GM13977 (cell line): ENCODE measurements at regions not wholly inside any gene's neighbourhood (a gene's known extent, or its start where the extent isn't known, plus 50 kb on each side); places are given as distances from the start of the nearest gene placed in this dataset.

Source experiments
- DNase-seq: peaks from one replicate; pipeline ENCODE4 v3.0.0; 2012; ENCODE audit warnings: low spot score
- CTCF ChIP-seq: IDR thresholded peaks from 2 replicates; pipeline ENCODE4 v1.5.1; 2012; ENCODE audit warnings: mild to moderate bottlenecking, control low read depth; ENCODE audit not compliant: insufficient read depth; ENCODE audit errors: extremely low read depth, missing control alignments
- in situ Hi-C: fragments of 300-500 bp; cut with MboI; formaldehyde crosslinking; loops from one replicate; pipeline ENCODE4 v1.12.0; 2022; ENCODE audit warnings: low sequenced_read_pairs, low pct_unique_long_range_greater_than_20kb, mixed read lengths, inconsistent platforms; ENCODE audit not compliant: unreplicated experiment

GRCh38 chr3:31252216-31253185, 280.2 kb upstream of the STT3B start:
- in situ Hi-C loops = no loop called here
- TF ChIP-seq CTCF = no peak
- DNase-seq = no peak

GRCh38 chr3:31253782-31254181, 278.9 kb upstream of the STT3B start:
- DNase-seq = no peak
- TF ChIP-seq CTCF = no peak

GRCh38 chr3:31254483-31254882, 278.2 kb upstream of the STT3B start:
- in situ Hi-C loops = no loop called here
- DNase-seq = no peak
- no peak for TF ChIP-seq CTCF

More at GRCh38 chr3:31253782-31254181, 278.9 kb upstream of the STT3B start:
- in situ Hi-C loops = no loop called here

- DNase-seq = no peak
- in situ Hi-C loops = no loop called here
- no peak for TF ChIP-seq CTCF
These were observed 277.6 kb upstream of the STT3B start for GRCh38 chr3:31255007-31255581.

GRCh38 chr3:31262201-31262600, 270.5 kb upstream of the STT3B start:
- in situ Hi-C loops = no loop called here
- DNase-seq = no peak
- TF ChIP-seq CTCF = no peak

- no peak for TF ChIP-seq CTCF
- in situ Hi-C loops = no loop called here
- no peak for DNase-seq
These were observed 268.8 kb upstream of the STT3B start for GRCh38 chr3:31263897-31264296.
